ENCODE measurements at regions not wholly inside any gene's neighbourhood (a gene's known extent, or its start where the extent isn't known, plus 50 kb on each side); places are given as distances from the start of the nearest gene placed in this dataset.

- no peak for DNase-seq (ENCODE audit: low spot score in 2 of 2, unreplicated experiment in 2 of 2)
- no peaks in the 10 kb centered on the region for H3K27me3 Mint-ChIP-seq (ENCODE audit: low read depth)
- H3K4me1 Mint-ChIP-seq, result no peaks in the 10 kb centered on the region
- H3K9me3 Mint-ChIP-seq, result peaks cover 13% of the 10 kb centered on the region
- H3K27ac Mint-ChIP-seq, result no peak overlapping the region
- no peaks in the 10 kb centered on the region for H3K36me3 Mint-ChIP-seq
- H3K4me3 Mint-ChIP-seq, result no peak overlapping the region
- TF ChIP-seq CTCF (IDR thresholded peaks at IDR 0.05; ENCODE audit: unreplicated experiment), result no peak
Observed at GRCh38 chr18:53629337-53629736, 595.1 kb downstream of the MBD2 start.

GRCh38 chr18:53625997-53626599 is 598.4 kb downstream of the MBD2 start:
- Mint-ChIP-seq H3K9me3 (no peaks in the 10 kb centered on the region), H3K4me1 (no peaks in the 10 kb centered on the region), H3K27me3 (ENCODE audit: low read depth) (no peaks in the 10 kb centered on the region), H3K27ac (no peak overlapping the region), H3K36me3 (no peaks in the 10 kb centered on the region), H3K4me3 (no peak overlapping the region)
- TF ChIP-seq CTCF (IDR thresholded peaks at IDR 0.05; ENCODE audit: unreplicated experiment), result no peak
- DNase-seq (ENCODE audit: low spot score in 2 of 2, unreplicated experiment in 2 of 2), result no peak

GRCh38 chr18:53610957-53611356 is 613.5 kb downstream of the MBD2 start:
- H3K9me3 Mint-ChIP-seq, result no peaks in the 10 kb centered on the region
- H3K4me1 Mint-ChIP-seq, result peaks cover 7% of the 10 kb centered on the region
- no peak for DNase-seq (ENCODE audit: low spot score in 2 of 2, unreplicated experiment in 2 of 2)
- no peak for TF ChIP-seq CTCF (IDR thresholded peaks at IDR 0.05; ENCODE audit: unreplicated experiment)
- H3K27ac Mint-ChIP-seq, result no peak overlapping the region
- H3K27me3 Mint-ChIP-seq (ENCODE audit: low read depth), result peaks cover 6% of the 10 kb centered on the region
- no peak overlapping the region for H3K4me3 Mint-ChIP-seq
- H3K36me3 Mint-ChIP-seq, result no peaks in the 10 kb centered on the region

- no peak for TF ChIP-seq CTCF (IDR thresholded peaks at IDR 0.05; ENCODE audit: unreplicated experiment)
- DNase-seq (ENCODE audit: low spot score in 2 of 2, unreplicated experiment in 2 of 2), result no peak
- no peaks in the 10 kb centered on the region for H3K9me3 Mint-ChIP-seq
- no peaks in the 10 kb centered on the region for H3K36me3 Mint-ChIP-seq
- peaks cover 11% of the 10 kb centered on the region for H3K4me1 Mint-ChIP-seq
- H3K27me3 Mint-ChIP-seq (ENCODE audit: low read depth), result no peaks in the 10 kb centered on the region
- no peak overlapping the region for H3K27ac Mint-ChIP-seq
- H3K4me3 Mint-ChIP-seq, result no peak overlapping the region
Observed at GRCh38 chr18:53606792-53607191, 617.7 kb downstream of the MBD2 start.

GRCh38 chr18:53605198-53605597 is 619.3 kb downstream of the MBD2 start:
- Mint-ChIP-seq H3K4me3 (no peak overlapping the region), H3K36me3 (no peaks in the 10 kb centered on the region), H3K27ac (no peak overlapping the region), H3K27me3 (ENCODE audit: low read depth) (no peaks in the 10 kb centered on the region), H3K9me3 (no peaks in the 10 kb centered on the region), H3K4me1 (peaks cover 11% of the 10 kb centered on the region)
- DNase-seq (ENCODE audit: low spot score in 2 of 2, unreplicated experiment in 2 of 2), result no peak
- no peak for TF ChIP-seq CTCF (IDR thresholded peaks at IDR 0.05; ENCODE audit: unreplicated experiment)

GRCh38 chr18:53603276-53603675 is 621.2 kb downstream of the MBD2 start:
- no peak overlapping the region for H3K4me3 Mint-ChIP-seq
- no peak overlapping the region for H3K27ac Mint-ChIP-seq
- DNase-seq (ENCODE audit: low spot score in 2 of 2, unreplicated experiment in 2 of 2), result no peak
- H3K9me3 Mint-ChIP-seq, result no peaks in the 10 kb centered on the region
- peaks cover 11% of the 10 kb centered on the region for H3K4me1 Mint-ChIP-seq
- no peak for TF ChIP-seq CTCF (IDR thresholded peaks at IDR 0.05; ENCODE audit: unreplicated experiment)
- no peaks in the 10 kb centered on the region for H3K36me3 Mint-ChIP-seq
- no peaks in the 10 kb centered on the region for H3K27me3 Mint-ChIP-seq (ENCODE audit: low read depth)

Measured in mesothelial cell of epicardium (in vitro differentiated cells).